IMR-90 (cell line): ENCODE measurements at regions not wholly inside any gene's neighbourhood (a gene's known extent, or its start where the extent isn't known, plus 50 kb on each side); places are given as distances from the start of the nearest gene placed in this dataset.

Experiments
- ATAC-seq: fragments of 200-7000 bp; cut with Tn5 transposase; 2 replicates; pipeline ENCODE4 v1.9.1; 2020; ENCODE audit warnings: low read depth, mild to moderate bottlenecking, moderate library complexity
- BruUV-seq: library from RNA; stranded (reverse); fragments of 400-500 nt; replicated peaks from 2 replicates; lab custom pipeline; 2021; lab: Mats Ljungman, UMichigan
- CTCF ChIA-PET: fragments of 300-600 bp; formaldehyde crosslinking; extraction: SDS; loops from one replicate; lab custom pipeline; 2021; ENCODE audit warnings: antibody characterized with exemption; lab: Yijun Ruan, JAX
- POLR2A ChIA-PET: fragments of 300-600 bp; sonication (Branson Sonifier 250); formaldehyde crosslinking; loops from one replicate; lab custom pipeline; 2022; ENCODE audit warnings: antibody characterized with exemption; ENCODE audit not compliant: unreplicated experiment; lab: Charles Lee
- DNase-seq: peaks from one replicate; pipeline ENCODE4 v3.0.0; 2013
- H2AFZ ChIP-seq: replicated peaks from 2 replicates; pipeline ENCODE3; 2013; ENCODE audit warnings: low read length, mild to moderate bottlenecking; ENCODE audit not compliant: poor library complexity
- H2AK5ac ChIP-seq: 2 replicates; pipeline ENCODE4 v1.6.1; 2013; ENCODE audit warnings: low read depth, low read length, inconsistent platforms
- H2AK9ac ChIP-seq: replicated peaks from 2 replicates; pipeline ENCODE3; 2013; ENCODE audit warnings: mild to moderate bottlenecking, low read depth, low read length, moderate library complexity; ENCODE audit not compliant: poor library complexity
- H2BK120ac ChIP-seq: 2 replicates; pipeline ENCODE4 v1.6.1; 2013; ENCODE audit warnings: low read depth, low read length, inconsistent platforms
- H2BK15ac ChIP-seq: 3 replicates; pipeline ENCODE4 v1.6.1; 2013; ENCODE audit warnings: low read depth, low read length, inconsistent platforms
- H2BK20ac ChIP-seq: 2 replicates; pipeline ENCODE4 v1.6.1; 2013; ENCODE audit warnings: low read depth, mild to moderate bottlenecking, inconsistent platforms, low read length, moderate library complexity
- H2BK5ac ChIP-seq: 2 replicates; pipeline ENCODE4 v1.6.1; 2013; ENCODE audit warnings: mild to moderate bottlenecking, low read depth, low read length, inconsistent platforms; ENCODE audit not compliant: poor library complexity, severe bottlenecking
- H3K14ac ChIP-seq: replicated peaks from 2 replicates; pipeline ENCODE4 v1.6.1; 2013; ENCODE audit warnings: low read depth, low read length, inconsistent platforms
- H3K18ac ChIP-seq: 2 replicates; pipeline ENCODE4 v1.6.1; 2013; ENCODE audit warnings: low read depth, low read length, control low read depth
- H3K23ac ChIP-seq: 2 replicates; pipeline ENCODE4 v1.6.1; 2013; ENCODE audit warnings: low read depth, low read length, inconsistent platforms
- H3K27ac ChIP-seq: 2 replicates; pipeline ENCODE4 v1.5.1; 2013; ENCODE audit warnings: mild to moderate bottlenecking, control low read depth, low read length; ENCODE audit not compliant: insufficient read depth
- H3K27me3 ChIP-seq: 2 replicates; pipeline ENCODE4 v1.6.1; 2013; ENCODE audit warnings: low read length; ENCODE audit not compliant: control insufficient read depth, insufficient read depth
- H3K36me3 ChIP-seq: 2 replicates; pipeline ENCODE4 v1.6.1; 2013; ENCODE audit warnings: low read length, mixed read lengths; ENCODE audit not compliant: control insufficient read depth, insufficient read depth
- H3K4ac ChIP-seq: 2 replicates; pipeline ENCODE4 v1.6.1; 2013; ENCODE audit warnings: low read depth, low read length, inconsistent platforms
- H3K4me1 ChIP-seq: 2 replicates; pipeline ENCODE4 v1.6.1; 2013; ENCODE audit warnings: low read length, mixed read lengths; ENCODE audit not compliant: control insufficient read depth, insufficient read depth
- H3K4me2 ChIP-seq: 2 replicates; pipeline ENCODE4 v1.6.1; 2013; ENCODE audit warnings: low read depth, mild to moderate bottlenecking, control low read depth, low read length, moderate library complexity
- H3K4me3 ChIP-seq: 2 replicates; pipeline ENCODE4 v1.5.1; 2013; ENCODE audit warnings: low read depth, mild to moderate bottlenecking, control low read depth, low read length, moderate library complexity; ENCODE audit not compliant: insufficient read depth
- H3K56ac ChIP-seq: 2 replicates; pipeline ENCODE4 v1.6.1; 2013; ENCODE audit warnings: low read length, inconsistent platforms; ENCODE audit not compliant: insufficient read depth; ENCODE audit errors: extremely low read depth
- H3K79me1 ChIP-seq, 2 experiments: 2 replicates each; pipeline ENCODE4 v1.6.1; 2013; ENCODE audit warnings: low read length in 2 of 2, inconsistent platforms in 1 of 2, low read depth in 1 of 2
- H3K9ac ChIP-seq: 2 replicates; pipeline ENCODE4 v1.6.1; 2013; ENCODE audit warnings: low read depth, low read length, control low read depth
- H3K9me1 ChIP-seq: 2 replicates; pipeline ENCODE4 v1.6.1; 2013; ENCODE audit warnings: low read length, inconsistent platforms; ENCODE audit not compliant: insufficient read depth
- H3K9me3 ChIP-seq: 2 replicates; pipeline ENCODE4 v1.6.1; 2013; ENCODE audit warnings: low read length; ENCODE audit not compliant: control insufficient read depth, insufficient read depth
- H4K20me1 ChIP-seq: 2 replicates; pipeline ENCODE4 v1.6.1; 2013; ENCODE audit warnings: low read length, inconsistent platforms; ENCODE audit not compliant: insufficient read depth
- H4K5ac ChIP-seq: 2 replicates; pipeline ENCODE4 v1.6.1; 2013; ENCODE audit warnings: mild to moderate bottlenecking, low read depth, low read length, control low read depth
- H4K8ac ChIP-seq, 2 experiments: 2 replicates each; pipeline ENCODE4 v1.6.1; 2013; ENCODE audit warnings: low read depth in 2 of 2, low read length in 2 of 2, control low read depth in 1 of 2, inconsistent platforms in 1 of 2
- H4K91ac ChIP-seq: 2 replicates; pipeline ENCODE4 v1.6.1; 2013; ENCODE audit warnings: low read depth, low read length, inconsistent platforms; ENCODE audit not compliant: insufficient read depth
- FOS ChIP-seq: fragments of 150-350 bp; IDR thresholded peaks from 2 replicates; pipeline ENCODE4 v1.6.1; 2016; ENCODE audit warnings: low read depth, low read length
- NFE2L2 ChIP-seq: fragments of 150-350 bp; IDR thresholded peaks from 2 replicates; pipeline ENCODE4 v1.6.1; 2016; ENCODE audit warnings: low read depth, mild to moderate bottlenecking, low read length
- WGBS, 2 experiments: methylation state at CpG; one replicate each; pipeline versions ENCODE4 v1.1.5 to v1.1.7; 2013; ENCODE audit warnings: missing lambda C conversion rate in 2 of 2; ENCODE audit not compliant: insufficient read length in 1 of 2; ENCODE audit errors: extremely low coverage in 2 of 2; 5-methylcytosine and 5-hydroxymethylcytosine counted together
- dilution Hi-C: fragments of 300-500 bp; cut with HindIII; formaldehyde crosslinking; loops from one replicate; pipeline ENCODE4 v1.14.3; 2018; ENCODE audit warnings: low sequenced_read_pairs; ENCODE audit not compliant: unreplicated experiment
- in situ Hi-C: fragments of 300-500 bp; cut with MboI; formaldehyde crosslinking; loops from 3 replicates; pipeline ENCODE4 v1.14.3; 2019; ENCODE audit warnings: low sequenced_read_pairs, inconsistent platforms, mixed read lengths
- intact Hi-C: fragments of 100-400 bp; cut with micrococcal nuclease; formaldehyde crosslinking; loops from 2 replicates; pipeline ENCODE4 v1.10.0; 2022
- TF ChIP-seq, protein P1 (sequence below): fragments of 150-350 bp; IDR thresholded peaks from 2 replicates; pipeline ENCODE4 v1.6.1; 2016; ENCODE audit warnings: low read depth, mild to moderate bottlenecking, low read length, moderate library complexity, borderline replicate concordance

DNA sequence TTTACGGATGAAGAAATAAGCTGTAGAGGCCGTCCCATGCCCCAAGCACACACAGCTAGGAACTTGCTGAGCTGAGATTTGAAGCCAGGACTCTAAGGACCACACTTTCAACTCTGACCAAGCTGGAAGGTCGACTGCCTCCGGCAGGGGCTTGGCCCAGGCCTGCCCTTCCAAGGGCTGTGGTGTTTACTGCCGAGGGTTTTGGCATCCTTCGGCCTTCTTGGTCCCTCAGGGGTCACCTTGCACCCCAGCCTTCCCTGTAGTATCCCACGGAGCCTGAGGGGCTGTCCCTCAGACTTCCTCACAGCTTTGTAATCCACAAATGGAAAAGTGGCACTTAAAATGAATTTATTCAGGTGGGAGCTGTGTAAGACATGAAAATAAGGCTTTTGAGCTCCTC is 83.7 kb upstream of the SPRY4 start:
- H3K36me3 ChIP-seq: no peaks in the 10 kb centered on the region
- H3K9me3 ChIP-seq: no peaks in the 10 kb centered on the region
- H4K91ac ChIP-seq: no peak overlapping the region
- dilution Hi-C loops (no loop called here), in situ Hi-C loops (no loop called here), intact Hi-C loops (no loop called here)
- H3K18ac ChIP-seq: no peak overlapping the region
- POLR2A ChIA-PET: no interaction called here
- H3K27ac ChIP-seq: no peak overlapping the region
- H3K23ac ChIP-seq: no peak overlapping the region
- H3K79me1 ChIP-seq: no peaks in the 10 kb centered on the region
- no peak overlapping the region for H4K5ac ChIP-seq
- no peak overlapping the region for H2AFZ ChIP-seq
- no peak overlapping the region for H3K56ac ChIP-seq
- H3K9me1 ChIP-seq: no peaks in the 10 kb centered on the region
- DNase-seq: no peak
- H2BK20ac ChIP-seq: no peak overlapping the region
- 0 out of 2 replicates have a peak, but pooled peaks cover 2% of the 10 kb centered on the region for H3K4me1 ChIP-seq
- no peak overlapping the region for H3K4ac ChIP-seq
- H4K8ac ChIP-seq: no peak overlapping the region
- H3K9ac ChIP-seq: no peak overlapping the region
- no peak overlapping the region for H2BK5ac ChIP-seq
- H2AK5ac ChIP-seq: no peak overlapping the region
- no peak for ATAC-seq
- no peak for TF ChIP-seq NFE2L2
- TF ChIP-seq, protein P1, sequence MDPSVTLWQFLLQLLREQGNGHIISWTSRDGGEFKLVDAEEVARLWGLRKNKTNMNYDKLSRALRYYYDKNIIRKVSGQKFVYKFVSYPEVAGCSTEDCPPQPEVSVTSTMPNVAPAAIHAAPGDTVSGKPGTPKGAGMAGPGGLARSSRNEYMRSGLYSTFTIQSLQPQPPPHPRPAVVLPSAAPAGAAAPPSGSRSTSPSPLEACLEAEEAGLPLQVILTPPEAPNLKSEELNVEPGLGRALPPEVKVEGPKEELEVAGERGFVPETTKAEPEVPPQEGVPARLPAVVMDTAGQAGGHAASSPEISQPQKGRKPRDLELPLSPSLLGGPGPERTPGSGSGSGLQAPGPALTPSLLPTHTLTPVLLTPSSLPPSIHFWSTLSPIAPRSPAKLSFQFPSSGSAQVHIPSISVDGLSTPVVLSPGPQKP: no peak
- TF ChIP-seq FOS: no peak
- H3K14ac ChIP-seq: no peak overlapping the region
- H3K27me3 ChIP-seq: no peaks in the 10 kb centered on the region
- H3K4me3 ChIP-seq: no peak overlapping the region
- no peak overlapping the region for H2BK15ac ChIP-seq
- 94% methylated on average over 3 of the region's 7 CpGs; no CpG with 5 or more reads in 1 of the 2 experiments for WGBS, 2 experiments
- H3K4me2 ChIP-seq: no peak overlapping the region
- H2AK9ac ChIP-seq: no peak overlapping the region
- CTCF ChIA-PET: no interaction called here
- BruUV-seq: no TSS peak
- no peak overlapping the region for H2BK120ac ChIP-seq
- H4K20me1 ChIP-seq: no peaks in the 10 kb centered on the region
